Lower leg skin (tissue), 3 donors: ENCODE measurements at regions not wholly inside any gene's neighbourhood (a gene's known extent, or its start where the extent isn't known, plus 50 kb on each side); places are given as distances from the start of the nearest gene placed in this dataset.

Experiments used
- POLR2A ChIP-seq, 2 donors: fragments of 450-650 bp; IDR thresholded peaks; one replicate each; pipeline ENCODE4 v1.6.1; 2016 to 2017; ENCODE audit warnings: antibody characterized with exemption in 2 of 2, mild to moderate bottlenecking in 1 of 2, moderate library complexity in 1 of 2
- TF ChIP-seq, protein P1 (sequence below), 3 donors: fragments of 450-650 bp; IDR thresholded peaks; one replicate each; pipeline ENCODE4 v1.5.1; 2016; ENCODE audit warnings: antibody characterized with exemption in 3 of 3, mild to moderate bottlenecking in 3 of 3, moderate library complexity in 2 of 3

DNA sequence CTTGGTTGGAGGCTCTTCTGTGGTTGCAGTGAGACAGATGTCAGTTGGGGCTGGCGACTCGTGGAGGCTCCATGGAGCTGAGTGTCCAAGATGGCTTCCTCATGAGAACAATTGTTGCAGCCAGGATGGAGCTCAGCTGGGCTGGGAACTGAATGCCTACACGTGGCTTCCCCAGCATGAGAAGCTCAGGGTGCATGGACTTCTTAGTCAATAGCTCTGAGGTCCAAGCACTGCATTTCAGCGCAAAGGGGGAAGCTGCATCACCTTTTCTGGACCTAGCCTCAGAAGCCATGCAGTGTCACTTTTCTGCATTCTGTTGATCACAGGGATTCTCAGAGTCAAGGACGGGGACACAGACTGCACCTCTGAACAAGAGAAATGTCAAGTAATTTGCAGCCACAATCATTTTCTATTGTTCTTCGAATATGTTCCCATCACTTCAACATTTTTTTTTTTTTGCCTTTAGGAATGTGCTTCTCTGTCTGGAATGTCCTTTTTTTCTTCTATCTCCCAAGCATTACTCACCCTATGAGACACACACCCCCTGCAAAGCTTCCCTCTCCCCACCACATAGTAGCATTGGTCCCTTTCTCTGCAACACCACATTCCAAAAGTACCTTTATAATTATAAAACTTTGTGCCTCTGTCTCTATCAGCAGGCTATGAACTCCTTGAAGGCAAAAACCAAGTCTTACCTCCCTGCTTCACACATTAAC is 57.5 kb upstream of the STK32A start:
- TF ChIP-seq, protein P1, sequence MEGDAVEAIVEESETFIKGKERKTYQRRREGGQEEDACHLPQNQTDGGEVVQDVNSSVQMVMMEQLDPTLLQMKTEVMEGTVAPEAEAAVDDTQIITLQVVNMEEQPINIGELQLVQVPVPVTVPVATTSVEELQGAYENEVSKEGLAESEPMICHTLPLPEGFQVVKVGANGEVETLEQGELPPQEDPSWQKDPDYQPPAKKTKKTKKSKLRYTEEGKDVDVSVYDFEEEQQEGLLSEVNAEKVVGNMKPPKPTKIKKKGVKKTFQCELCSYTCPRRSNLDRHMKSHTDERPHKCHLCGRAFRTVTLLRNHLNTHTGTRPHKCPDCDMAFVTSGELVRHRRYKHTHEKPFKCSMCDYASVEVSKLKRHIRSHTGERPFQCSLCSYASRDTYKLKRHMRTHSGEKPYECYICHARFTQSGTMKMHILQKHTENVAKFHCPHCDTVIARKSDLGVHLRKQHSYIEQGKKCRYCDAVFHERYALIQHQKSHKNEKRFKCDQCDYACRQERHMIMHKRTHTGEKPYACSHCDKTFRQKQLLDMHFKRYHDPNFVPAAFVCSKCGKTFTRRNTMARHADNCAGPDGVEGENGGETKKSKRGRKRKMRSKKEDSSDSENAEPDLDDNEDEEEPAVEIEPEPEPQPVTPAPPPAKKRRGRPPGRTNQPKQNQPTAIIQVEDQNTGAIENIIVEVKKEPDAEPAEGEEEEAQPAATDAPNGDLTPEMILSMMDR (IDR thresholded peaks at IDR 0.05) = no peak
- TF ChIP-seq POLR2A (IDR thresholded peaks at IDR 0.05) = no peak
